ENCODE measurements at regions not wholly inside any gene's neighbourhood (a gene's known extent, or its start where the extent isn't known, plus 50 kb on each side); places are given as distances from the start of the nearest gene placed in this dataset.

DNA sequence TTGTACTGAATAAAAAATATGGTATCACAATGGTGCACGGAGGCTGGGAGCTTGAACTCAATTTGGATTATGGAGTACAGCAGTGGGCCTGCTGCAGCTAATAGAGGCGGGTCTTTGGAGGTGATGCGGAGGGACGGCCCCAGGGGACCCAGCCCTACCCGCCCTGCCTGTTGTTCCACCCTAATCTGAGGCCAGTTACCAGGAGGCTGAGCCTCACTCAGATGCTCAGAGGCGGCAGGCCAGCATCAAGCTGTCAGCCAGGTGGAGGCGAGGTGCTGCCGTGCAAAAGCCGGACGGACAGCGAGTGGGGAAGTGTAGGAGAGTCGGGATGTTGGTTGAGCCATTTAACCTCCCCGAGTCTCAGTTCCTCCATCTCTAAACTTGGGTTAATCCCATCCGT lies 218.5 kb upstream of the RGMA start:
- Histone ChIP-seq H3K4me3 (no peak overlapping the region), H3K27me3 (no peaks in the 10 kb centered on the region), H3K27ac (no peak overlapping the region), H3K36me3 (no peaks in the 10 kb centered on the region), H3K9me3 (no peaks in the 10 kb centered on the region), H3K4me1 (no peaks in the 10 kb centered on the region)
- TF ChIP-seq, protein P1, sequence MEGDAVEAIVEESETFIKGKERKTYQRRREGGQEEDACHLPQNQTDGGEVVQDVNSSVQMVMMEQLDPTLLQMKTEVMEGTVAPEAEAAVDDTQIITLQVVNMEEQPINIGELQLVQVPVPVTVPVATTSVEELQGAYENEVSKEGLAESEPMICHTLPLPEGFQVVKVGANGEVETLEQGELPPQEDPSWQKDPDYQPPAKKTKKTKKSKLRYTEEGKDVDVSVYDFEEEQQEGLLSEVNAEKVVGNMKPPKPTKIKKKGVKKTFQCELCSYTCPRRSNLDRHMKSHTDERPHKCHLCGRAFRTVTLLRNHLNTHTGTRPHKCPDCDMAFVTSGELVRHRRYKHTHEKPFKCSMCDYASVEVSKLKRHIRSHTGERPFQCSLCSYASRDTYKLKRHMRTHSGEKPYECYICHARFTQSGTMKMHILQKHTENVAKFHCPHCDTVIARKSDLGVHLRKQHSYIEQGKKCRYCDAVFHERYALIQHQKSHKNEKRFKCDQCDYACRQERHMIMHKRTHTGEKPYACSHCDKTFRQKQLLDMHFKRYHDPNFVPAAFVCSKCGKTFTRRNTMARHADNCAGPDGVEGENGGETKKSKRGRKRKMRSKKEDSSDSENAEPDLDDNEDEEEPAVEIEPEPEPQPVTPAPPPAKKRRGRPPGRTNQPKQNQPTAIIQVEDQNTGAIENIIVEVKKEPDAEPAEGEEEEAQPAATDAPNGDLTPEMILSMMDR (IDR thresholded peaks at IDR 0.05): no peak
- no peak for TF ChIP-seq POLR2A (IDR thresholded peaks at IDR 0.05)
- intact Hi-C loops (cut with DNase I; ENCODE audit: low total_unique reads): no loop called here
- DNase-seq: no peak

DNA sequence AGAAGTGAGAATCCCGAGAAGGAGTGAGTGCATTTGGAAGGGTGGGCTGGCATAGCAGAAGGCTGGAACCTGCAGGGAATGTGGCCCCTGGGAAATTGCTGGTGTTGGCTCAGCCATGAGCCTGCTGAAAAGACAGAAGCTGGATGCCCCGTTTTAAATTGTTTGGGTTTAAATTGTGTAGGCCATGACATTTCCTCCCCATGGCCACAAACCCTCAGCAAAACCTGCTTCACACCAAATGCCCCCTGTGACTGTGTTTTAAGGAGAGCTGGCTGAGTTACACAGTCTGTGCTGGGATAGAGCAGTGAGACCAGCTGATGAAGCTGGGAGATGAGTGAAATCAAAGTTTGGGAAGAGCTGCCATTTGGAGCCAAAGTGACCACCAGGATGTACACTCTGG lies 216.3 kb upstream of the RGMA start:
- no peak for DNase-seq
- Histone ChIP-seq H3K36me3 (no peaks in the 10 kb centered on the region), H3K27me3 (no peaks in the 10 kb centered on the region), H3K4me3 (no peak overlapping the region), H3K27ac (no peak overlapping the region), H3K9me3 (no peaks in the 10 kb centered on the region), H3K4me1 (no peaks in the 10 kb centered on the region)
- TF ChIP-seq POLR2A (IDR thresholded peaks at IDR 0.05): no peak
- TF ChIP-seq, protein P1 (IDR thresholded peaks at IDR 0.05): no peak
- intact Hi-C loops (cut with DNase I; ENCODE audit: low total_unique reads): no loop called here

DNA sequence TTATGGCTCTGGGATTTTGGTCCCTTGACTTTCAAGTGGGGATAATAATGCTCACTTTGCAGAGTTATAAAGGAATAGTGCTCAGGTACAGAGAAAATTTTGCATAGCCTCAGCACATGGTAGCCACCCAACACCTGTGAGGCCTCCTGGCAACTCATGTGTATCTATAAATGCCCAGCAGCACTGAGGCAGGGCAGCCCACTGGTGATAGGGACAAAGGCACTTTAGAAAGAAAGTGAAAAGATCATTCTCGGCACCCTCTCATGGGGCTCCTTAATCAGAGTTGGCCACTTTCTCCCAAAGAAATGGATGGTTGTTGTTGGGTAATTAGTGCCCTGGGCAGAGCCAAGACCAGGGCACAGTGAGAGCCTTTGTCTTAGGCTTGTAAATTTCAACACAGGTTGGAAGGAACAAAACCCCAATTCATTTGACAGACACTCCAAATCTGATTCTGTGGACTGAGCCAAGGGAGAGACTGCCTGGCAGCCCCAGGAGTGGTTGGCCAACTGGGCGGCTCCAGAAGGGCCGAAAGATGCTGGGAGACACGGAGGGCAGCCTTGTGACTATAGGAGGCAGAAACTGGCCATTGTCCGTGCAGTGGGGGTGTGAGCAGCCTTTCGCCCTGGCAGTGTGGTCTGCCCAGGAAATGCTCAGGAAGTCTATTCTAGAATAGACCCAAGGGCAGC lies 213.2 kb upstream of the RGMA start:
- no peaks in the 10 kb centered on the region for H3K27me3 ChIP-seq
- H3K36me3 ChIP-seq: no peaks in the 10 kb centered on the region
- no peak overlapping the region for H3K27ac ChIP-seq
- TF ChIP-seq POLR2A (IDR thresholded peaks at IDR 0.05): no peak
- TF ChIP-seq, protein P1 (IDR thresholded peaks at IDR 0.05): no peak
- no peak overlapping the region for H3K4me3 ChIP-seq
- DNase-seq: no peak
- intact Hi-C loops (cut with DNase I; ENCODE audit: low total_unique reads): no loop called here
- H3K9me3 ChIP-seq: no peaks in the 10 kb centered on the region
- H3K4me1 ChIP-seq: no peaks in the 10 kb centered on the region

DNA sequence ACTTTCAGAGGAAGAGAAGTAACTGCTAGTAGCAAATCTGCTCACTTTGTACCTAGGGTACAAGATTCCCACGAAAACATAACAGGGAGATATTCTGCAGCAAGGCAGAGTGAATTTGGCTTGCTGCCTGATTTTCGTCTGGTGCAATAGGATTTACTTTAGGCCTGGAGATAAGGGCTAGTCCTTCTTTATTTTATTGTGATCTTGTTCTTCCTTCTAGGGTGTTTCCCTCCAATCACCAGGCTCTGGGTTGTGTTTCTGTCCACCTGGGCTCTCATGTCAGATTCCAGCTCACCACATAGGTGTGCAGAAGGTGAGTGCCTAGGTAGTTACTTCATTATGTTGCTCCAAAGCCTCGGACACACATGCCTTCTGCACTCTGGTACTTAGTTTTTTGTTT lies 211.8 kb upstream of the RGMA start:
- intact Hi-C loops (cut with DNase I; ENCODE audit: low total_unique reads): no loop called here
- Histone ChIP-seq H3K9me3 (no peaks in the 10 kb centered on the region), H3K36me3 (no peaks in the 10 kb centered on the region), H3K27me3 (no peaks in the 10 kb centered on the region), H3K4me3 (no peak overlapping the region), H3K27ac (no peak overlapping the region), H3K4me1 (no peaks in the 10 kb centered on the region)
- peak; percentile 39 to 57 for DNase-seq
- no peak for TF ChIP-seq POLR2A (IDR thresholded peaks at IDR 0.05)
- TF ChIP-seq, protein P1 (IDR thresholded peaks at IDR 0.05): no peak

DNA sequence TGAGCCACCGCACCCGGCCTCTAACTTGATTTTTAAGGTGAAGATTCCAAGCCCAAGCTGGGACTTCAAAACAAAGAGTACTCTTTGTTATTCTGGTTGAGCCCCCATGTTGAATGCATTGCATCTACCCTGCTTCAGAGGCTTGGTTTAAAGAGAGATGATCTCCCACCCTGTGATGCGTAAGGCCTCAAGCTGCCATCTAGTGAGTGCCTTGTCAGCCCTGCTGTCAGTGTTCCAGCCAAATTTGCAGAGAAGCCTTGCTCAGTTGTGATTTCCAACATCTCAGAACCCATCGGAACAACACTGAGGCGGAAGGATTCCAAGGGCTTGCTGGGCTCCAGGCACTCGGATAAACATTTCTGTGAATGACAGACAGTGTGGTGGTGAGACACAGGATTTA lies 210.7 kb upstream of the RGMA start:
- Histone ChIP-seq H3K36me3 (no peaks in the 10 kb centered on the region), H3K9me3 (no peaks in the 10 kb centered on the region), H3K27ac (no peak overlapping the region), H3K4me3 (no peak overlapping the region), H3K27me3 (no peaks in the 10 kb centered on the region), H3K4me1 (no peaks in the 10 kb centered on the region)
- intact Hi-C loops (cut with DNase I; ENCODE audit: low total_unique reads): no loop called here
- TF ChIP-seq, protein P1 (IDR thresholded peaks at IDR 0.05): no peak
- no peak for TF ChIP-seq POLR2A (IDR thresholded peaks at IDR 0.05)
- no peak for DNase-seq

Measured in uterus (tissue), 3 donors.